HG03520 (cell line): ENCODE measurements at regions not wholly inside any gene's neighbourhood (a gene's known extent, or its start where the extent isn't known, plus 50 kb on each side); places are given as distances from the start of the nearest gene placed in this dataset.
"Not testable (repeated sequence)": the region's sequence is repeated elsewhere in the genome, so short reads cannot be mapped to it uniquely, and the experiment has no call there.

Experiments used
- ATAC-seq: cut with Tn5 transposase; IDR thresholded peaks from one replicate; pipeline ENCODE4 v1.9.1; 2021; ENCODE audit warnings: mild to moderate bottlenecking, moderate library complexity; ENCODE audit not compliant: unreplicated experiment

DNA sequence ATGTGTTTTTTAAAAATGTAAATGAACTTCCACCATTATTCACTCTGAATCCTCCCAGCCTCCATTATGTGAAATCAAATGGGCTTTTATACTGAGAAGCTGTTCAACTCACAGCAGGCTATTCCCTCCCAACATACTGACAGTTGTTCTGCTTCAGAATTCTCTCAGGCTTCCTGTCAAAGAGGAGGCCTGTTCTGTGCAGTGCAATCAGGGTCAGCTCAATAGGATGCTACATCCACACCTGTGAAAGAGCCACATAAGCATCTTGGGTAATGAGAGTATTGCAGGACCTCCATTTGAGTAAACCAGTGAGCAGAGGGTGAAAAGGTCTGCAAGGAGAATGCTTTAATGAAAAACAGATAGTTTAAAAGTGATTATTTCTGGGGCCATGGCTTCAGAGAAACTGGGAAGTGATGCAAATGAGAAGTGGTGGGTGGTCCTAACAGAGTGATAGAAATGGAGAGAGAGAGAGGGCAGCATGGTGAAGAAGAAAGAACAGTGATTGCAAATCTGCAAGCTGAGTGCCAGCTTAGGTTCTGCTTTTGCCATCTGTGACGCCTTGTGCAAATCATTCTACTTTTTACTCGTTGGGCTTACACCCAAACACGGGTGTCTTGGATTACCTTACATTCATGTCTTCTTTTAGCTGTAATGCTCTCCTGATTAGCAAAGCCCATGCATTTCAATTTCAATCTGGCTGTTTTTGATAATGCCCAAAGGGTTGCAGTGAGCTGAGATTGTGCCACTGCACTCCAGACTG lies 202.5 kb upstream of the NMUR2 start:
- ATAC-seq: no peak

GRCh38 chr5:152608458-152608857 lies 203.4 kb upstream of the NMUR2 start:
- no peak for ATAC-seq

GRCh38 chr5:152619756-152620155 lies 214.7 kb upstream of the NMUR2 start:
- no peak for ATAC-seq

GRCh38 chr5:152622628-152623027 lies 217.5 kb upstream of the NMUR2 start:
- ATAC-seq: no peak

- ATAC-seq: no peak
These were observed 218.9 kb upstream of the NMUR2 start for GRCh38 chr5:152623951-152624350.

- no peak for ATAC-seq
These were observed 220.6 kb upstream of the NMUR2 start for GRCh38 chr5:152625696-152626095.

- ATAC-seq: no peak
These were observed 226.1 kb upstream of the NMUR2 start for GRCh38 chr5:152631221-152631620.

GRCh38 chr5:152632360-152632759 lies 227.3 kb upstream of the NMUR2 start:
- no peak for ATAC-seq

GRCh38 chr5:152634586-152634985 lies 229.5 kb upstream of the NMUR2 start:
- ATAC-seq: no peak

- no peak for ATAC-seq
These were observed 234.0 kb upstream of the NMUR2 start for GRCh38 chr5:152638996-152639552.

- no peak for ATAC-seq
These were observed 237.1 kb upstream of the NMUR2 start for GRCh38 chr5:152641970-152642805.

- no peak for ATAC-seq
These were observed 237.8 kb upstream of the NMUR2 start for GRCh38 chr5:152642880-152643279.

GRCh38 chr5:152644029-152644728 lies 239.1 kb upstream of the NMUR2 start:
- no peak for ATAC-seq

GRCh38 chr5:152649609-152650008 lies 244.5 kb upstream of the NMUR2 start:
- no peak for ATAC-seq

DNA sequence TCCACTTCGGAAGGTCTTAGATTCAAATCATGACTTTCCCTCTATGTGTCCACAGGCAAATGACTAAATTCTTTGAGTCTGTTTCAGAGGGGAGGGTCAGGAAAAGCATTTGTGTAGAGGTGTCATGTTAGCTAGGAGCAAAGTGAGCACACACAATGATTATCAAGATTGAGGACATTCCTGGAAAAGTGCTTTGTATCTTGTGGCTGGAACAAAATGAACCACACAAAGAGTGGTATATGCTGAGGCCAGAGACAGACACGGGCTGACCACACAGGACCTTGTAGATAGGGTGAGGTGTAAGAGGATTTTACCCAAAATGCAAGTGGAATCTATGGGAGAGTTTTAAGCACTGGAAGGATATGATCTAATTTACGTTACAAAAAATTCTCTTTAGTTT lies 245.3 kb upstream of the NMUR2 start:
- no peak for ATAC-seq

- not testable (repeated sequence) for ATAC-seq
These were observed 254.4 kb upstream of the NMUR2 start for GRCh38 chr5:152659470-152659869.

DNA sequence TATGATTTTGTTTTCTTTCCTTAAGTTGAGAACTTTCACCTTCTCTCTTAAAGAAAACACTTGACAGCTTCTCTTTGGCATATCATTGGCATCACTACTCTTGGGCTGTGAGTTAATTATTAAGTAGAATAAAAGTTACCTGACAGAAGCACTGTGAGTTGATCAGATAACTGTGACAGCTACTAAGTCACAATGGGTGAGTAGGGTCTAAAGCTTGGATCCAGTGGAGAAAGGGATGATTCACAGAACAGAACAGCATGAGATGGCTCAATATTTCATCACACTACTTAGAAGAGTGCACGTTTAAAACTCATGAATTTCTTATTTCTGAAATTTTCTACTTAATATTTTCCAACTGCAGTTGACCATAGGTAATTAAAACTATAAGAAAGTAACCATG lies 268.5 kb upstream of the NMUR2 start:
- no peak for ATAC-seq

DNA sequence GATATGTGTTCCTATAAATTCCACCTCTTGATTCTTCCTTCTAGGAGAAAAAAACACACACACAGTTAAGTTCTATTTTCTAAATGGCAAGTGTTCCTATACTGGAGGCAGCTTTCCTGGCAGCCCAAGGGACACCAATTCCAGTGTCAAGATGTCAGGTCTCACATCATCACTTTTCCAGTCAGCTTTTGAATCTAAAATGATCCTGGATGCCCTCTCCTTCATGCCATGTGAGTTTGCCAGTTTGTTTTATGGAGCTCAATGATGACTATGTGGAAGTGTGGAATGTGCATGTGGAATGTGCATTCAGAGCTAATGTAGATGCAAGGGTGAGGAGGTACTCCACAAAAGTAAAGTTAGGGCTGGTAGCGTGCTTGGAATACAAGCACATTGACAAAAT lies 269.3 kb upstream of the NMUR2 start:
- no peak for ATAC-seq

DNA sequence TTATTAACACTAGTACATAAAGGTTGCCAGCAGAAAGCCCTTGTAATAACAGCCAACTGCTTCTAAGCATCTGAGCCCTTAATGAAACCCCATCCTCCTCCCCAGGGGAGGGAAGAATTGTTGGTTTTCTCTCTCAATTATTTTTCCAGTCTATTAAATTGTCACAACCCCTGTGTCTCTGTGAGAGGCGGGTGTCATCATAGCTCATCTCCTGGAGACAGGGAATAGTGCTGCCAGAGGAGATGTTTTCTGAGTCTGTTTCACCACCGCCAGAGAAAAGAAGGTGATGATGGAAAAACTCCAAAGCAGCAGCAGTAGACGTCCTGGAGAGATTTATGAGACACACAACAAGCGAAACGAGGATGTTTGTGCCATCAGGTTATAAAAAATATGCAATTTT lies 271.1 kb upstream of the NMUR2 start:
- no peak for ATAC-seq

DNA sequence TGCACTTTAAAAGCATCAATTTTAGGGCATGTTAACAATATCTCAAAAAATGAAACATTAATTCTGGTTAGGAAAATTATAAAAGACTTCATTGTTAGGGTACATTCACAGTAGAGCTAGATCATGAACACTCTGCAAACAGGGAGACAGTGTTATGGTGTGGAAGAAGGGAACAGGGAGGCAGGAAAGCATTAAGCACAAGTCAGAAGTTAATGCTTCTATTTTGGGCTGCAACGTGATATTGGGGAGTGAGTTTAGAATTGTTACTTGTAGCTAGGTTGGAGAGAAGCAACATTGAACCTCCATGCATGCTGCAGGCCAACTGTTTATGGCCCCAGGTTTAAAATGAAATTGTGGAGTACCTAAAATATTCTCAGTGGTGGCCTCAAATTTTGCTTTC lies 278.1 kb upstream of the NMUR2 start:
- no peak for ATAC-seq

- no peak for ATAC-seq
These were observed 281.9 kb upstream of the NMUR2 start for GRCh38 chr5:152686931-152687330.
